ENCODE measurements at regions not wholly inside any gene's neighbourhood (a gene's known extent, or its start where the extent isn't known, plus 50 kb on each side); places are given as distances from the start of the nearest gene placed in this dataset.

- intact Hi-C loops (cut with DNase I) = no loop called here
- DNase-seq (ENCODE audit: low spot score) = no peak
Observed at GRCh38 chr6:22904431-22904830, 335.1 kb downstream of the HDGFL1 start.

- intact Hi-C loops (cut with DNase I) = no loop called here
- DNase-seq (ENCODE audit: low spot score) = no peak
Observed at GRCh38 chr6:22906091-22906549, 336.8 kb downstream of the HDGFL1 start.

GRCh38 chr6:22907085-22907484, 337.7 kb downstream of the HDGFL1 start:
- intact Hi-C loops (cut with DNase I) = no loop called here
- DNase-seq (ENCODE audit: low spot score) = no peak

GRCh38 chr6:22910370-22910769, 341.0 kb downstream of the HDGFL1 start:
- no peak for DNase-seq (ENCODE audit: low spot score)
- intact Hi-C loops (cut with DNase I) = no loop called here

- DNase-seq (ENCODE audit: low spot score) = no peak
- intact Hi-C loops (cut with DNase I) = no loop called here
Observed at GRCh38 chr6:22913612-22914011, 344.2 kb downstream of the HDGFL1 start.

GRCh38 chr6:22917344-22917743, 348.0 kb downstream of the HDGFL1 start:
- intact Hi-C loops (cut with DNase I) = no loop called here
- no peak for DNase-seq (ENCODE audit: low spot score)

GRCh38 chr6:22921828-22922227, 352.5 kb downstream of the HDGFL1 start:
- no peak for DNase-seq (ENCODE audit: low spot score)
- intact Hi-C loops (cut with DNase I) = no loop called here

- DNase-seq (ENCODE audit: low spot score) = no peak
- intact Hi-C loops (cut with DNase I) = no loop called here
Observed at GRCh38 chr6:22925304-22925835, 356.0 kb downstream of the HDGFL1 start.

- intact Hi-C loops (cut with DNase I) = no loop called here
- DNase-seq (ENCODE audit: low spot score) = no peak
Observed at GRCh38 chr6:22925920-22926789, 356.8 kb downstream of the HDGFL1 start.

- intact Hi-C loops (cut with DNase I) = no loop called here
- no peak for DNase-seq (ENCODE audit: low spot score)
Observed at GRCh38 chr6:22926790-22927354, 357.5 kb downstream of the HDGFL1 start.

GRCh38 chr6:22928775-22929174, 359.4 kb downstream of the HDGFL1 start:
- intact Hi-C loops (cut with DNase I) = no loop called here
- DNase-seq (ENCODE audit: low spot score) = no peak

GRCh38 chr6:22929311-22929985, 360.1 kb downstream of the HDGFL1 start:
- no peak for DNase-seq (ENCODE audit: low spot score)
- intact Hi-C loops (cut with DNase I) = no loop called here

- no peak for DNase-seq (ENCODE audit: low spot score)
- intact Hi-C loops (cut with DNase I) = no loop called here
Observed at GRCh38 chr6:22940581-22941290, 371.4 kb downstream of the HDGFL1 start.

- DNase-seq (ENCODE audit: low spot score) = no peak
Observed at GRCh38 chr6:22942403-22942802, 373.0 kb downstream of the HDGFL1 start.

GRCh38 chr6:22943327-22943726, 374.0 kb downstream of the HDGFL1 start:
- intact Hi-C loops (cut with DNase I) = no loop called here
- no peak for DNase-seq (ENCODE audit: low spot score)

More at GRCh38 chr6:22942403-22942802, 373.0 kb downstream of the HDGFL1 start:
- intact Hi-C loops (cut with DNase I) = no loop called here

GRCh38 chr6:22949967-22950366, 380.6 kb downstream of the HDGFL1 start:
- no peak for DNase-seq (ENCODE audit: low spot score)
- intact Hi-C loops (cut with DNase I) = no loop called here

- intact Hi-C loops (cut with DNase I) = no loop called here
- no peak for DNase-seq (ENCODE audit: low spot score)
Observed at GRCh38 chr6:22952097-22952496, 382.7 kb downstream of the HDGFL1 start.

- intact Hi-C loops (cut with DNase I) = no loop called here
- DNase-seq (ENCODE audit: low spot score) = no peak
Observed at GRCh38 chr6:22954749-22955385, 385.5 kb downstream of the HDGFL1 start.

- DNase-seq (ENCODE audit: low spot score) = no peak
- intact Hi-C loops (cut with DNase I) = no loop called here
Observed at GRCh38 chr6:22956029-22956681, 386.8 kb downstream of the HDGFL1 start.
